HFFc6 (cell line): ENCODE measurements at regions not wholly inside any gene's neighbourhood (a gene's known extent, or its start where the extent isn't known, plus 50 kb on each side); places are given as distances from the start of the nearest gene placed in this dataset.

ENCODE experiments used
- DNase-seq: peaks from one replicate; pipeline ENCODE4 v3.0.0-alpha.2; 2018
- H3K27ac Mint-ChIP-seq: 2 replicates; pipeline ENCODE4 v1.8.0; 2020; ENCODE audit warnings: mild to moderate bottlenecking, mixed read lengths
- H3K27me3 Mint-ChIP-seq: 2 replicates; pipeline ENCODE4 v1.8.0; 2021; ENCODE audit warnings: mild to moderate bottlenecking, moderate library complexity, mixed read lengths; ENCODE audit not compliant: insufficient read depth
- H3K36me3 Mint-ChIP-seq: 2 replicates; pipeline ENCODE4 v1.8.0; 2021; ENCODE audit warnings: low read depth, mixed read lengths
- H3K4me1 Mint-ChIP-seq: 2 replicates; pipeline ENCODE4 v1.8.0; 2020; ENCODE audit warnings: low read depth, mixed read lengths
- H3K4me3 Mint-ChIP-seq: 2 replicates; pipeline ENCODE4 v1.8.0; 2020; ENCODE audit warnings: mild to moderate bottlenecking, moderate library complexity, mixed read lengths
- H3K9me3 Mint-ChIP-seq: 2 replicates; pipeline ENCODE4 v1.8.0; 2020; ENCODE audit warnings: mild to moderate bottlenecking, mixed read lengths
- CTCF ChIP-seq: fragments of 200-600 bp; sonication (generic); IDR thresholded peaks from 2 replicates; pipeline ENCODE4 v1.5.0; 2021; ENCODE audit warnings: antibody characterized with exemption, mild to moderate bottlenecking

DNA sequence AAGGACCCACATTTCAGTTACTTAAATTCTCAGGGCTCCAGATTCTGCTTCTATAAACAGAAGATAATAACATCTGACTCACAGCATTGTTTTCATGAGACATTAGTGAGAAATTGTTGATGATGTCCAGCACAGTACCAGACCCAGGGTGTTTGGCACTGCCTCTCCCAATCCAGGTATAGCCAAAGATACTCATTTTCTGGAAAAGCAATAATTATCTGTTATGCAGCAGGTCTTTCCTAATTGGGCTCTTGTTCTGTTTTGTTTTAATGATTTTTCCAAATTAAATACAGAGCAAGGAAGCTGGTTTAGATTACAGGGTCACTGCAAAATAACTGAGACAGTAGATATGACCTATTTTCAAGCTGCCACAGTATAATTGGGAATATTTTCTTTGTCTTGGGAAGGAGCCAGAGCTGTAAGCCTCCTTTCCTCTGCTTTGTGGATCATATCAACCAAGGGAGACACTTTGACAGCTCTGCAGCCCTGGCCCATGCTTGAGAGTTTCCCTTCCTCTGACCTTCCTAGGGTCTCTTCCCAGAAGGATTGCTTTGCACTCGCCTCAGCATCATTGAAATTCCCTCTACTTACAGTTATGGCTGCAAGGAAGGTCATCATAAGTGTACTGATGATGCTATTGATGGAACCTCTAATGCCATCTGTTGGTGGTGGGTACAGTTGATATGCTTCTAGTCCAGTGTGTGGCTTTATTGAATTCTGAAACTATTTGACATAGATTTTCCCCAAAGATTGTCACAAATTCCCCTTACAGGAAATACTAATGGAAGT, 522.4 kb upstream of the ADAMTS9 start:
- TF ChIP-seq CTCF: no peak
- DNase-seq: no peak
- H3K36me3 Mint-ChIP-seq: no peaks in the 10 kb centered on the region
- H3K9me3 Mint-ChIP-seq: peaks cover 30% of the 10 kb centered on the region
- no peak overlapping the region for H3K27ac Mint-ChIP-seq
- no peaks in the 10 kb centered on the region for H3K4me1 Mint-ChIP-seq
- no peaks in the 10 kb centered on the region for H3K27me3 Mint-ChIP-seq
- H3K4me3 Mint-ChIP-seq: no peak overlapping the region

DNA sequence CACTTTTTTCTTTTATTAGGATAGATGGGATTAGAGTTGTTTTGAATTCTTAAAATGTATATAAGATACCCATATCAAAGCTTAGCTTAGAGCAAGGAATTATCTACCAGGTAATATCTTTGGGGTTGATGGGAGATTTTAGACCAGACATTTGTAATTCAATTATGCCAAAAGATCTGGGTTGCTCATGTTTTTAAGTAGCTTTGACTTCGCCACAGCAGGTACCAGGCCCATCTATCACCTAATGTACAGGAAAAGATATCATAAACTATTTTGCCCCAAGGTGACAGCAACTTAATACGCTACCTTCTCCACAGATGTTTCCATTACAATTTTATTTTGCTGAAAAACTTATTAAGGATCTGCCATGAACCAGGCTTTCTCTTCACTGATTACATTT, 514.6 kb upstream of the ADAMTS9 start:
- Mint-ChIP-seq H3K4me3 (no peak overlapping the region), H3K27ac (no peak overlapping the region), H3K9me3 (peaks cover 25% of the 10 kb centered on the region)

DNA sequence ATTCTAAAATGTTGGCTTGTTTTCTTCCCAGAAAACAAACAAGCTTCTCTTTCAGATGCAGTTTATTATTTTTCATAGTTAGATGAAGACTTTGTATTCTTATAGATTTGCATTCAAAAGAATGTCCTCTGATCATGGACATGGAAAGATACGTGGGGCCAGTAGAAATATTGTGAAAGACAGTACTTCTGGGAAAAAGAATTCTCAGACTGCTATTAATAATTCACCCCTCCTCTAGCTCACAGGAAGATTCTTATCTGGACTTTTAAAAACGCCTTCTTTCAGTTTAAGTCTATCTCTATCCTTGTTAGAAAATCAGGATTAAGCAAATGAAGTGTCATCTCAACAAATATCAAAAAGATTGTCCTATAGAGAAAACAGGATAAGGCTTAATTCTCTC, 514.1 kb upstream of the ADAMTS9 start:
- no peaks in the 10 kb centered on the region; the same call in 1 of the 2 replicates for H3K27me3 Mint-ChIP-seq
- H3K27ac Mint-ChIP-seq: no peak overlapping the region
- H3K4me3 Mint-ChIP-seq: no peak overlapping the region
- H3K9me3 Mint-ChIP-seq: peaks cover 25% of the 10 kb centered on the region
- no peaks in the 10 kb centered on the region for H3K4me1 Mint-ChIP-seq
- TF ChIP-seq CTCF: no peak
- DNase-seq: no peak
- H3K36me3 Mint-ChIP-seq: no peaks in the 10 kb centered on the region

More for the DNA sequence above, 514.6 kb upstream of the ADAMTS9 start:
- TF ChIP-seq CTCF: no peak
- Mint-ChIP-seq H3K4me1 (no peaks in the 10 kb centered on the region), H3K27me3 (no peaks in the 10 kb centered on the region; the same call in 1 of the 2 replicates), H3K36me3 (no peaks in the 10 kb centered on the region)
- no peak for DNase-seq

GRCh38 chr3:65200310-65200970, 512.6 kb upstream of the ADAMTS9 start:
- no peak for TF ChIP-seq CTCF
- H3K4me3 Mint-ChIP-seq: no peak overlapping the region
- peaks cover 21% of the 10 kb centered on the region for H3K9me3 Mint-ChIP-seq
- H3K4me1 Mint-ChIP-seq: no peaks in the 10 kb centered on the region
- no peak for DNase-seq
- H3K36me3 Mint-ChIP-seq: no peaks in the 10 kb centered on the region
- H3K27ac Mint-ChIP-seq: no peak overlapping the region
- no peaks in the 10 kb centered on the region; the same call in 1 of the 2 replicates for H3K27me3 Mint-ChIP-seq

GRCh38 chr3:65196663-65197062, 508.9 kb upstream of the ADAMTS9 start:
- Mint-ChIP-seq H3K27me3 (peaks cover 2% of the 10 kb centered on the region; the same call in 1 of the 2 replicates), H3K27ac (no peak overlapping the region), H3K4me1 (no peaks in the 10 kb centered on the region), H3K9me3 (peaks cover 20% of the 10 kb centered on the region), H3K4me3 (no peak overlapping the region), H3K36me3 (no peaks in the 10 kb centered on the region)
- no peak for TF ChIP-seq CTCF
- DNase-seq: no peak
